ENCODE measurements at regions not wholly inside any gene's neighbourhood (a gene's known extent, or its start where the extent isn't known, plus 50 kb on each side); places are given as distances from the start of the nearest gene placed in this dataset.

- TF ChIP-seq CTCF (IDR thresholded peaks at IDR 0.05; ENCODE audit: low read depth, low read length) (no peak), MYC (IDR thresholded peaks at IDR 0.05; ENCODE audit: low read depth, low read length) (no peak), POLR2A (IDR thresholded peaks at IDR 0.05; ENCODE audit: extremely low read depth, insufficient read length) (no peak)
These were observed 245.8 kb downstream of the FRK start for GRCh38 chr6:115814907-115815306.

Data from NB4 (cell line).